ENCODE measurements at regions not wholly inside any gene's neighbourhood (a gene's known extent, or its start where the extent isn't known, plus 50 kb on each side); places are given as distances from the start of the nearest gene placed in this dataset.

DNA sequence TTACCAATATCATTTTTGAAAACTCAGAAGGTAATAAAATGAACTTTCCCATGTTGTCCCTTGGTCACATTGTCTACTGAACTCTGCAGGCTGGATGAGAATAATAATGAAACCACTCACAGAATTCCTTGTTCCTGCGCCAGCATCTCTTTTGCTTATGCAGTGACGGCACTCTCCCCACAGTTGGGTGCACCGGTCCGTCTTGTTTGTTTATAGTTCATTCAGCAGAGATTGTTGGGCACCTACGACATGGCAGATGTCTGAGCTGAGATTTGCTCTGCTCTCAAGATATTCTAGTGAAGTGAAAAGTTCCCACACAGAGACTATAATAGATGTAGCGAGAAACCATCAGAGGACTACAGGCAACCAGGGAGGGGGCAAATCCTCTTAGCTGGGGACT, 375.7 kb upstream of the CDH11 start:
- DNase-seq (ENCODE audit: low read depth), result no peak

DNA sequence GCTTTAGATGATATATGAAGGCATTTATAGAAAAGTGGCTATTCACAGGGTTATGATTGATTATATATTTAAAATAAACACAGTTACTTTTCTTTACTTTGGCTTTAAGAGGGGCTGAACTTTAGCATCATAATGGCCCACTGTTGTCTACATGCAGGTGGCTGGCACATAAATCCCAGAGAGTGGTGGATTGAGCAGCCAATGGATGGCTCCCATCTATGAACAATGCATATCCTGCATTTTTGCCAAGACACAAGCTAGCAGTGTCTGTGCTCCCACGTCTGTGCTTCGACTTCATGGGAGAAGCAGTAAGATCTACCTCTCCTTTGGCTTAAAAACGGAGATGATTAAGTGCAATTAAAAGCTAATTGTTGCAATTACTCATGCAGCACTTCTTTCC, 373.2 kb upstream of the CDH11 start:
- no peak for DNase-seq (ENCODE audit: low read depth)

DNA sequence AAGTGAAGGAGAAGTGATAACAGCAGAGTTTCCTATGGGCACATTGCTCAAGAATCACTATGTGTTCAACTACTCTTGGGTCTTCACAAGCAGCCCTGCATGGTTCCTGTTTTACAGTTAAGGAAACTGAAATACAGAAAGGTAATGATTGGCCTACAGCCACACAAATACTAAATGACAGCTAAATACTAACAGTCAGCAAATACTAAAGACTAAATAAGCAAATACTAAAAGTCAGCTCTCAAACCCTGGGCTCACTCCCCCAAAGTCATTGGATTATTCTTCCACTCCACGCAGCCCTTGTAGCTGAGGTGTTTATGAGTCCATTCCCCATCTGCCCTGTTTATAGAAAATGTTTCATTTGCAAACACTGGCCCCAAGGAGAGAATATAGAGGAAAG, 372.7 kb upstream of the CDH11 start:
- DNase-seq (ENCODE audit: low read depth), result no peak

DNA sequence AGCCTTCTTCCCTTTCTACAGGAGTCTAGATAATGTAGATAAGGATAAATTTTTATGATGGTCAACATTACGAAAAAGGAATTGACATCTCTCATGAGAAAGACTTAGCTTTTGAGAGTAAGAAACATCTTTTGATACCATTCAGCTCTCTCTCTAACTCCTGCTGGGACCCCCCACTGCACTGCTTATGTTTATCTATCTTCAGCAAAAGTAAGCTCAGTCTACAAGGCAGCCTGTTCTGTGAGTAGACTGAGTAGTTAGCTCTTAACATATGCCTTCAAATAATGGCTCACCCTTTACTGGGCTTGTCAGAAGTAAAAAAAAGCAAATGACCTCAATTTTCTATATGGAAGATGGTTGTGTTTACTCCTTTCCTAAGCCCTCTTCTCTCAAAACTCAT, 372.2 kb upstream of the CDH11 start:
- DNase-seq (ENCODE audit: low read depth), result no peak

DNA sequence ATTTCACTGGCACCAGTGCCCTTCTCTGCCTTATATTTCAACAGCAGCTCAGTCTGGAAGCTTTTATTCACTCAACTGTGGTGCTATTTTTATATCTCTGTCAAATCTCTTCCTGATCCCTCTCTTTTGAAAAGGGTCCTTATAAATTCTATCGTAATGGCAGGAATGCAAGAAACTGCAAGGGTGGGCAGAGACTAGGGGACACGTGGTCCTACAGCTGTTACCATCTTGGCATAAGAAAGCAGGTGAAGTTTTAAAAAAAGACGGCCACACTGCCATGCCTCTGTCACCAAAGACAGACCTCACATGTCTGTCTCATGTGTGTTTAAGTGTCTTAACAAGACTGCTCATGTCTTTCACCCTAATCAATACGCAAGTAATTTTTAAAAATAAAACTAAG, 368.4 kb upstream of the CDH11 start:
- no peak for DNase-seq (ENCODE audit: low read depth)

DNA sequence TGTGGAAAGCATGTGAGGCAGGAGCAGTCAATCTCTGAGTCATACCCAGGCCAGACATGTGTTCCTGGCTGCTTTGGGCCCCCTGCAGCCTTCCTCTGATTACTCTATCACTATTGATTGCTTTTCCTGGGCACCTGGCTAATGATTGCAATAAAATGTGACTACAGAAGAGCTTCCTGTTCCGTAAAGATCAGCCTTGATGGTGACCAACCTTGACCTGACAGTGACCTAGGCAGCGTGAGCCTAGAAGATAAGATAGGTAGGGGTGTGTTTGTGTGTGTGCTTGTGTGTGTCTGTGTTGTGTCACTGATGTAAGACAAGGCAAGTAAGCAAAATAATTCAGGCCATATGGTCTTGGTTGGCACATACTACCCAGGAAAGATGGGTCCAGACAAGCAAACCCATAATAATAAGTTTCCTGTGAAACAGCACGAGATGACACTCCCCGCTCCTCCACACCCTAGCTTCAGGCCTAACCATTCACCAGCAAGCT, 367.7 kb upstream of the CDH11 start:
- DNase-seq (ENCODE audit: low read depth), result no peak

DNA sequence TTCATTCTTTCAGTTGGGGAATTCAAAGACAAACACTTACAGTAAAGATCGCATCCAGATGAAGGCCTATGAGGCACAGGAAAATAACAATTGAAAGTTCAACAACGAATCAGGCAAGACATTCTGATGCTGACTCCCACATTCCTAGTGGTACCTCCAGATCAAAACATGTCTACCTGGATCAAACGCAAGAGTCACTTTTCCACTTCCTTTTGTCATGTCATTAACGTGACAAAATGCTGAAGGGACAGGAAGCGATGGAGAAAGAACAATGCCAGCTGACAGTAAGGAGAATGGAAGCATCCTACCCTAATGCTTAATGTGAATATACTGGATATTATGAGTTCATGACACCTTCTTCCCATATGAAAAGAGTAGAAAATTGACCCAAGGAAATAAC, 365.4 kb upstream of the CDH11 start:
- no peak for DNase-seq (ENCODE audit: low read depth)

DNA sequence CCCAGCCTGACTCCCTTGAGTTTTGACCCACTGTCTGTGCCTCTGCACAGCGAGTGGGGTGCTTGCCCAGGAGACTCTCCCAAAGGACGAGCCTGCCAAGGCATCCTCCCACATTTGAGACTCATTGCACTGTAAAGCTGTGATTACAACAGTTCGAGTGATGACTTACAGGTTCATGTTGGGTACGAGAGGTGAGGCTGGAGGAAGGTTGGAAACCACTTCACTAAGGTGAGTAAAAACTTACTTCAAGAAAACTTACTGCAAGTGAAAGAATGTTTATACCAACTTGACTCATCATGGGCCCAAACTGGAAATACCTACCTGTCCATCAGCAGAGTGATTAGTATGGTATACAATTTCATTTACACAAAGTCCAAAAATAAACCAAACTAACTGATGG, 360.1 kb upstream of the CDH11 start:
- DNase-seq (ENCODE audit: low read depth), result no peak

DNA sequence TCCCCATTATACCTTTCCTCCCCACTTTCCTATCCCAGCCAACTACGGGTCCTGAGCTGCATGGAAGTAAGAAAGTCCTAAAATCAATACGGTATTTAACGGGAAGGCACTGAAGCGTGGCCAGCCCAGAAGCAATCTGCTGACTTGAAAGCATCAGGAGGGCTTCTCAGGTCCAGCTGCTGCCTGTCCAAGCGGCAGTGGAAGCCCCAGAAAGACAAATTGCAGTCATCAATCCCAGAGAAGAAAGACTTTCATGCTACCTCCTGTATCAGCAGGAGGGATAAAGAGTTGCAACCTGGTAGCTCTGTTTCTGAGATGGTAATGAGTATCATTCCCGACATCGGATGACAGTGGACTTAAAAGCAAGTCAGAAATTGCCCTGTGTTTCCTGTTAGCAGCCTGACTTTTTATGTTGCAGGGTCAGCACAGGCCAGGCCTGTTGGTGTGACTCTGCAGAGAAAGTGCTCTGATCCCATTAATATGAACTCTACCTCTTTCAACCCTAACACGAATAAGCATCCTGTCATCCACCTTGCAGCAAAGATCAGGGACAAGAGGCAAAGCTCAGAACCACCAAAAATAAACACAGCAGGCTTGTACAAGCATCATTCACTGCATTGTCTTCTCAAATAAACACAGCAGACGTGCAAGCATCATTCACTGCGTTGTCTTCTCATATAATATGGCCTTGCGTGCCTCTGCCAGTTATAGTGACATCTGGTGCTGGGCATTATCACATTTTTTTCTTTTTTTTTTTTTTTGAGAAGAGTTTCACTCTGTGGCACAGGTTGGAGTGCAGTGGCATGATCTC, 358.6 kb upstream of the CDH11 start:
- no peak for DNase-seq (ENCODE audit: low read depth)

DNA sequence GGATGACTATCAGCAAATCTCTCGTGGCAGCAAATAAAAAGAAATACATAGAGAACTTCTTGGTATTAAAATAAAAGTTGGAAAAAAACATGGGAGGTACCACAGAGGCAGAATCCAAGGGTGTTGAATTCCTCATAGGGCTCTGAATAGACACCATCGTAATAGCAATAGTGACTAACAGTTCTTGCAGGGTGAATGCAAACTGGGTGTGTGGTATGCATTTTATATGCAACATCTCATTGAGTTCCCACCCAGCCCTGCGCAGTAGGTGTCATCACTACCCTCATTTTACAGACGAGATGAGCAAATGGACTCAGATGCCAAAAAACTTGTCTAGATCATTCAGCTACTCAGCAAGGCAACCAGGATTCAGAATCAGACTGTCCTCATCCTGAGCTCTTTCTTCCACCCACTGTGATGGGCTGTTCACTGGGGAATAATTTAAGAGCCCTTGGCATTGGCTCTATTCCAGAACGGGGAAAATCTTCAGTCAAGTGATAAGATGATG, 354.6 kb upstream of the CDH11 start:
- DNase-seq (ENCODE audit: low read depth), result no peak

DNA sequence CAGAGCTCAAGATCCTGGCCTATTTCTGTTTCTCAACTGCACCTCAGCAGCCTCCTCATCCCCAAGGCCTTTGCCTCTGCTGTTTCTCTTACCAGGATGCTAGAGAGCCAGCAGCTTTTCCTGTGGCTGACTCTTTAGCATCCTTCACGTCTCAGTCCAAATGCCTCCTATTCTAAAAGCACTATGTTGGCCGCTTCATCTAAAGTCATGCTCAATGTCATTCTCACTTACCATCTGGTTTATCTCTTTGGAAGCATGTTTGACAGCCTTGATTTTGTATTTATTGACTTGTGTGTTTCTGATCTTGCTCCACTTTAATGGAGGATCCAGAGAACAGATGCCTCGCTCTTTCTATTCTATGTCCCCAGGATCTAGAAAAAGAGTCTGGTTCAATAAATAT, 351.8 kb upstream of the CDH11 start:
- DNase-seq (ENCODE audit: low read depth), result no peak

DNA sequence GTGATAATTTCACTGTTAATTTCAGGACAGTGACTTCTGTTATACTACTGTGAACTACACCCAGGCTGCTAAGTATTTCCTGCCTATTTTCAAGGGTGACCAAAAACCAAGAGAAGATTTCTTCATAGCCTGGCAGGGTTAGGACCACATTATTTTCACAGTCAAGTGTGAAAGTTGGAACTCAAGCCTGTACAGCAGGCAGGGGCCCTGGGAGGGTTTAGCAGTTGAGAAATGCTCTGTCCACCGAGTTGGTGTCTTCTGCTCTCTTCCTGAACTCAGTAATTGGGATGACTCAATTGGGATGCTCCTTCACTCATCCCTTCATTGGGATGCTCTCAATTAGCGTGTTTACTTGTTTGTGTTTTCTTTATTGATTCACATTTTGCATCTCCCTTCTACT, 347.3 kb upstream of the CDH11 start:
- DNase-seq (ENCODE audit: low read depth), result no peak

DNA sequence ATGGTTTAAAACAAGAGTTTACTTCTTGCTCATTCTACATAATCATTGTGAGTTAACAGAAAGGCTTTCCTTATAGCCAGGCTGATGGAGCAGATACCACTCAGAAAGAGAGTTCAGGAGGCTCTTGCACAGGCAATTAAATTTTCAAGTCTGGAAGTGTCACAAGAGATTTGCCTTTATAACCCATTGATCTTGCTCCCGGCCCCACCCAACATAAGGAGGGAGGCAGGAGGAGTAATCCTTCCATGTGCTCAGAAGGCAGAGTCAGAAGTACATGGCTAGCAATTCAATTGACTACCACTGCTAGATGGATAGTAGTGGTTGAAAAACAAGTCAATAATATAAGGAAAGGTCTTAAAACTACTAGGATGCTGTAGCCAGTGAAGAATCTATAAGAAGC, 346.3 kb upstream of the CDH11 start:
- no peak for DNase-seq (ENCODE audit: low read depth)

DNA sequence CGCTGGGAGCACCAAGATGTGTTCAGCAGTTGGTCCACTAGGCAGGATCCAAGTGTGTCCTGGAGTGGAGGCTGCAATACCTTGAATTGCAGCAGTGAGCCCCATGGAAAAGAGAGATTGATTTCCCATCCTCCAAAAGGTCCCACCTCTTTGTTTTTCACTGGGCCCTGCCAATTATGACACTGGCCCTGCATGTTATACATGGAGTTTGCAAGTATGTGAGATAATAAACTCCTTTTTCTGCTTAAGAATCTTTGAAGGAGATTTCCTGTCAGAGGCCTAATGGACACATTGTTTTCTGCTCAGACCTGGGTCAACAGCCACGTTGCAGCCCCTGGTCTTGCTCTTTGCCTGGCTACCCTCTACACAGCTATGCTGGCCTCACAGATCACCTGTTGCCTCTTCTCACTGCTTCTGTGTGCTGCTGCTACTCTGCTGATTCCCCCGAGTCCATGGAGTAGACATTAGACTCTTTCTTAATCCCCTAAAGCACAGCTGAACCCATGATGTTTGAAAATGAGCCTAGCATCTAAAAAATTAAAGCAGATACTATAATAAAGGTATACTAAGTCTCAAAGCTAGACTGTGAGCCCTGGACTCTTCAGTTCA, 341.9 kb upstream of the CDH11 start:
- no peak for DNase-seq (ENCODE audit: low read depth)

DNA sequence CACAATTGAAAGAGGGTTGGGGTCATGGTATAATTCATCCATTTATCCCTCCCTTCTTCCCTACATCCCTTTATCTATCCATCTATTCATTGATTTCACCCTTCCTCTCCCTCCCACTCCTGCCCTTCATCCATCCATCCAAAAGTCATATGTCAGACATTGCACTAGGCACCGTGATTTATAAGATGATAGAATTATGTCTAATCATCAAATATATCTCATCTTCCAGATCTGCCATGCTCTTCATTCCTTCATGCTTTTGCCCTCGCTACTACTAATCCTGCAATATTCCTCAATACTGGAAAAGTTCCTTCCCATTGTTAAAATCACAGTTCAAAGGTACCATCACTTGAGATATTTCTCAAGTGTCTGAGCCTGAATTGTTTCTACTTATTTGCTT, 335.2 kb upstream of the CDH11 start:
- no peak for DNase-seq (ENCODE audit: low read depth)

DNA sequence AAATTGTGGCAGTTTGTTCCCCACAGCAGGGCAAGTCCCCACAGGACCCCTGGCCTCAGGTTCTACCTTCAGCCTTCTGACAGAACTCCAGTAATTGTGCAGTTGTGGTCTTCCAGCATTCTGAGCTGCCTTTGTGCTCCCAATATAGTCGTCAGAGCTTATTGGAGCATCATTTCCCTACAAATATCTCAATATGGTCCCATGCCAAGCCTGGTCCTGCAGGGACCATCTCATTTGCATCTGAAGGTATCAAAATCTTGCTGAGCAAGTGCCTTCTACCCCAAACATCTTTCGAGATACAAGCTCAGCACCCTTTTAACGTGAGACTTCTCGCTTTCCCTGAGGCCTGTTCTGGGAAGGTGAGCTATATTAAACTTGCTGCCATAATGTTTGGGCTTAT, 333.9 kb upstream of the CDH11 start:
- DNase-seq (ENCODE audit: low read depth), result no peak

DNA sequence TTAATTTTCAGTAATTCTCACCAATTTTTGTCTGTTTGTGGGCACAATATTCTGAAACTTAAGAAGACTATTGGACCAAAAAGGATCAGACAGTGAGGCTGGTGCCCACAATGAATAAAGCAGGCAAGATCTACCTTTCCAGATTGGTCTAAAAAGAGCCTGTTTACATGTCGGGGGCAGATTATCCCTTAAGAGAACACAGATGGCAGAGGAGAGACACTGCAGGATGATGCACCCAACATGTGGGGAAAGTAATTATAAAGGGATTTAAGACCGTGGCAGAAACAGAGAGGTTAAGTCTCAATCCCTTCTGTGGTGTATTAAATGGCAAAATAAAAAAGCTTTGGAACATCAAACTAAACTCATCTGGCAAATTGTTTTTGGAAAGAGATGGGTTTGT, 331.8 kb upstream of the CDH11 start:
- DNase-seq (ENCODE audit: low read depth), result no peak

DNA sequence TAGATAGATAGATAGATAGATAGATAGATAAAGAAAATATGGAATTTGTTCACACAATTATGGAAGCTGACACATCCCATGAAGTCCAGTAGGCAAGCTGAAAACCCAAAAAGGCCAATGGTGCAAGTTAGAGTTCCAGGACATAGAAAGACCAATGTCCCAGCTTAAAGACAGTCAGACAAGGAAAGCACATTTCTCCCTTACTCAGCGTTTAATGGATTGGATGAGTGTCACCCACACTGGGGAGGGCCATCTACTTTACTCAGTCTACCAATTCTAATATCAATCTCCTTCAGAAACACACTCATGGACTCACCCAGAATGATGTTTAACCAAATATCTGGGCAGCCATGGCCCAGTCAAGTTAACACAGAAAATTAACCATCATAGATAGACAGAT, 327.7 kb upstream of the CDH11 start:
- no peak for DNase-seq (ENCODE audit: low read depth)

DNA sequence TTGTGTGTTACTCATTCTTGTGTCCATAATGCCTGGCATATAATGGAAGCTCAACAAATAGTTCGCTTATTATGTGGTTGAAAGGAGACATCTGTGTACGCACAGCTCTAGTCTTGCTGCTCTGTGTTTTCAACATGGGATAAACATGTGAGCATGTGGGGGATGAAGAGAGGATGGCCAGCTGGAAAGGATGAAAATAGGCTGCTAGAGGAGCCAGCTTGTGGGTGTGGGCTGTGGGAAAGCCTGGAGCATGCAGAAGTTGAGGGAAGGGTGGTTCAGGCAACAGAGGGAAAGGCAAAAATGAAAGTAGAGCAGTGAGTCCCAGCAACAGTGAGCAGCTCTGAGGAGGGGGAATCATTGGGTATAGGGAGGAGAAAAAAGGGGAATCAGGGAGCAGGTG, 324.6 kb upstream of the CDH11 start:
- DNase-seq (ENCODE audit: low read depth), result no peak

DNA sequence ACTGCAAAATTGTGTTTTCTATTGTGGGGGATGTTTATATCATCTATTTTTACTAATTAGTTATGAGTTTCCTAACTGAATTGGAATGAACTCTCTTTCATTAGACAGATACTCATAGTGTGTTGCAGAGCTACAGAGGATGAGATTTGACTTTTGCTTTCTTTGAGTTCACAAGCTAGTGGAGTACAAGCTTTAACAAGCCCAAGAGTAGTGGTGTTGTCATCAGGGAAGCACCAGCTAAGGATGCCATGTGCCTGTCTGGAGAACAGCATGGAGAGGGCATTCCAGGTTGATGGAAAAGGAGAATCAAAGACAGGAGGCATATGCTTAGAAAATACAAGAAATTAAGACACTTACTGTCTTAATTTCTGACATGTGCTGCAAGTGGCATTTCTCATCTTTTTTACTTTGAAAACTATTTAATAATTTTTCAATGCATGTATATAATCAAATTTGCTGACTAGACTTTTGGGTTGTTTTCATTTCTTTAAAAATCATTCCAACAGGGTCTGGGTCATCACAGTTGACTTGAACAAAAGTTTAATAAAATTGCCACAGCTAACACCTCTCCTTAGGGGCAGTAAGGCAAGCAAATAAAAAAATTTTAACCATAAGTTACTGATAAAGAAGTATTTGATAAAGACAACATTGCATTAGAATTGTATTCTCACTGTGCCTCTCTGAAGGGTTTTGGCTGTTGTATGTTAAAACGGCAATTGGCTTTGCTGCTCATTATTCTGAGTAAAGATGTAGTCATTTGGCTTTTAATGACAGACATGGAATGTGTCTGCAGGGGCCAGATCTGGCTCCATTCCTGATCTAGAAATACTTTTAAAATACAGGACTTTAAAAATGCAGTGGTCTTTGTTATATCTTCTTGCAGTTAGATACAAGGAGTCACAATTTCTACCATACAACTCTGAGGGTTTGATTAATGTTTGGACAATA, 323.7 kb upstream of the CDH11 start:
- no peak for DNase-seq (ENCODE audit: low read depth)

DNA sequence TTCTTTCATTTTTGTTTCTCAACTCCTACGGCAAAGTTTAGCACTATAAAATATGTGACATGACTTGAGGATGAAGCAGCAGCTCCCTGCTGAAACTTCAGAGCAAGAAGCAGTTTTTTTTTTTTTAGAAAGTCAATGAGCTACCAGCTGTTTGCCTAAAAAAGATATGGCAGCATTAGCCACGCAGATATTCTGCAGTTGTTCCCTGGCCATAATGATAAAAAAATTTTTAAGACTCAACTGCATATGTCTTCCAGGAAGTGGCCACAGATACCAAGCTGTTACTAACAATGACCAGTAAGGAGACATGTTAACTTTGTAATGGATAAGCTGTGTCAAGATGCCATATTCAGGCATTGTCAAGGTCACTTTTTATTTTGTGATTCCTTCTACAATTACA, 319.6 kb upstream of the CDH11 start:
- DNase-seq (ENCODE audit: low read depth), result no peak

DNA sequence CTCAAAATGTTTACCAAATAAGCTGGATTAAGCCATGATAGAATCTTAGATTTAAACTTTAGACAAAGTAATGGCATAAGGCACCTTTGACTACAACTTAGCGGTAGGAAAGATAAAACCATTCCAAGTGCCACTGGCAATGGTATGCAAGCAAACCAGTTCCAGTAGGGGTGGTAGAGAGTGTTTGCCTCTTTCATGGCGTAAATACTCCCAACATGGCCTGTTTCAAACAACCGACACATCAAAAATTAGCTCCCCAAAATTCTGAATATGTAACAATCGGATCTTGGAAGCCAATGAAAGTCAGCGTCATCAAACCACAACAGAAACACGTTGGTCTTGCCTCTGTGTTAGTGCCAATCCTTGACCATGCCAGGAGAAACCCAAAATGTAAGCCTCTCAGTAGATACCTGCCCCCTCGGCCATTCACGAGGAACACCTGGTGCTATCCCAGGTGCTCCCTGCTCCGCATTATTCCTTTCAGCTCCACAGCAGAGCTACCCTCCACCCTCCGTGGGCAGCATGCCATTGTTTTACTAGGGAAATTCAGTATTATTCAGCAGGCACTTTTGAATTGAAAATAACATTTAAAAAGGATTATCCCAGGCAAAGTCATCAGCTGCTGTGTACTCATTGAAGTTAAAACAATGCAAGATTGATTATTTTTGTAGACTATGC, 307.8 kb upstream of the CDH11 start:
- no peak for DNase-seq (ENCODE audit: low read depth)

Measured in HS-27A (cell line).